PC-9 (cell line): ENCODE measurements at regions not wholly inside any gene's neighbourhood (a gene's known extent, or its start where the extent isn't known, plus 50 kb on each side); places are given as distances from the start of the nearest gene placed in this dataset.

Experiments
- BruUV-seq: library from RNA; stranded (reverse); fragments of 400-500 nt; replicated peaks from 2 replicates; lab custom pipeline; 2021; lab: Mats Ljungman, UMichigan
- CTCF ChIA-PET: fragments of 300-600 bp; sonication (Branson Sonifier 250); formaldehyde crosslinking; loops from one replicate; lab custom pipeline; 2022; ENCODE audit warnings: antibody characterized with exemption; lab: Charles Lee
- POLR2A ChIA-PET: fragments of 300-600 bp; sonication (Branson Sonifier 250); formaldehyde crosslinking; loops from one replicate; lab custom pipeline; 2022; ENCODE audit warnings: antibody characterized with exemption; ENCODE audit not compliant: unreplicated experiment; lab: Charles Lee
- DNase-seq, 2 experiments: peaks; one replicate each; pipeline versions ENCODE4 v3.0.0 to v3.0.0-alpha.2; 2015 to 2022; ENCODE audit warnings: mixed read lengths in 1 of 2
- H2AFZ ChIP-seq: fragments of 200-600 bp; sonication (generic); 2 replicates; pipeline ENCODE4 v1.8.1; 2017; ENCODE audit warnings: antibody characterized with exemption
- H3F3A ChIP-seq: fragments of 200-600 bp; sonication (generic); 2 replicates; pipeline ENCODE4 v1.8.1; 2017; ENCODE audit warnings: antibody characterized with exemption, mild to moderate bottlenecking, low read depth; ENCODE audit not compliant: insufficient read depth
- H3K27ac ChIP-seq: fragments of 200-600 bp; sonication (generic); 2 replicates; pipeline ENCODE4 v1.6.1; 2016; ENCODE audit warnings: mixed run types
- H3K27me3 ChIP-seq: fragments of 200-600 bp; sonication (generic); 2 replicates; pipeline ENCODE4 v1.6.1; 2016; ENCODE audit warnings: low read depth, mixed run types; ENCODE audit not compliant: insufficient read depth
- H3K36me3 ChIP-seq: fragments of 200-600 bp; sonication (generic); 2 replicates; pipeline ENCODE4 v1.6.1; 2016; ENCODE audit warnings: low read depth, mixed run types
- H3K4me1 ChIP-seq: fragments of 200-600 bp; sonication (generic); replicated peaks from 2 replicates; pipeline ENCODE4 v1.6.1; 2016; ENCODE audit warnings: mixed run types; ENCODE audit not compliant: insufficient read depth
- H3K4me2 ChIP-seq: fragments of 200-600 bp; sonication (generic); 2 replicates; pipeline ENCODE4 v1.6.1; 2017; ENCODE audit warnings: mixed run types
- H3K4me3 ChIP-seq: fragments of 200-600 bp; sonication (generic); 2 replicates; pipeline ENCODE4 v1.6.1; 2016; ENCODE audit warnings: mixed run types
- H3K79me2 ChIP-seq: fragments of 200-600 bp; sonication (generic); 2 replicates; pipeline ENCODE4 v1.6.1; 2017; ENCODE audit warnings: low read depth, mixed run types
- H3K9me2 ChIP-seq: fragments of 200-600 bp; sonication (generic); 2 replicates; pipeline ENCODE4 v1.8.1; 2017; ENCODE audit warnings: mild to moderate bottlenecking; ENCODE audit not compliant: insufficient read depth
- H3K9me3 ChIP-seq: fragments of 200-600 bp; sonication (generic); 2 replicates; pipeline ENCODE4 v1.8.1; 2016; ENCODE audit warnings: low read depth; ENCODE audit not compliant: insufficient read depth
- H4K20me1 ChIP-seq: fragments of 200-600 bp; sonication (generic); 2 replicates; pipeline ENCODE4 v1.8.1; 2017; ENCODE audit not compliant: insufficient read depth
- CTCF ChIP-seq: fragments of 200-600 bp; sonication (generic); conservative IDR thresholded peaks from 2 replicates; pipeline ENCODE4 v1.6.1; 2017; ENCODE audit warnings: mixed run types, antibody characterized with exemption, mild to moderate bottlenecking, moderate library complexity
- EZH2 ChIP-seq: fragments of 200-600 bp; sonication (generic); IDR thresholded peaks from 2 replicates; pipeline ENCODE4 v1.8.0; 2017; ENCODE audit warnings: antibody characterized with exemption, low read depth
- intact Hi-C: fragments of 100-400 bp; cut with micrococcal nuclease; formaldehyde crosslinking; loops from one replicate; pipeline ENCODE4 v1.10.0; 2022; ENCODE audit not compliant: unreplicated experiment

GRCh38 chr10:130362308-130362761 lies 226.1 kb downstream of the GLRX3 start:
- Histone ChIP-seq H3K27me3 (no peaks in the 10 kb centered on the region), H3K9me2 (no peaks in the 10 kb centered on the region), H3K4me1 (no peaks in the 10 kb centered on the region), H3K27ac (no peak overlapping the region), H3K79me2 (no peaks in the 10 kb centered on the region), H3K9me3 (no peaks in the 10 kb centered on the region), H2AFZ (no peak overlapping the region), H3K36me3 (no peaks in the 10 kb centered on the region), H4K20me1 (no peaks in the 10 kb centered on the region), H3F3A (no peaks in the 10 kb centered on the region), H3K4me2 (no peak overlapping the region), H3K4me3 (no peak overlapping the region)
- DNase-seq = no peak
- intact Hi-C loops = no loop called here
- TF ChIP-seq EZH2 (no peak), CTCF (no peak)
- ChIA-PET CTCF (no interaction called here), POLR2A (no interaction called here)
- BruUV-seq = no TSS peak

- CTCF ChIA-PET = no interaction called here
- H3K27ac ChIP-seq = no peak overlapping the region
- no peaks in the 10 kb centered on the region for H3K27me3 ChIP-seq
- BruUV-seq = no TSS peak
- no peaks in the 10 kb centered on the region for H3K9me3 ChIP-seq
- no peaks in the 10 kb centered on the region for H3K4me1 ChIP-seq
- no peak overlapping the region for H2AFZ ChIP-seq
- H3K79me2 ChIP-seq = no peaks in the 10 kb centered on the region
- no peaks in the 10 kb centered on the region for H3K9me2 ChIP-seq
- no peaks in the 10 kb centered on the region for H4K20me1 ChIP-seq
- no peaks in the 10 kb centered on the region for H3F3A ChIP-seq
- no peak overlapping the region for H3K4me2 ChIP-seq
- TF ChIP-seq EZH2 (no peak), CTCF (no peak)
- DNase-seq = no peak
- no peak overlapping the region for H3K4me3 ChIP-seq
- no peaks in the 10 kb centered on the region for H3K36me3 ChIP-seq
- POLR2A ChIA-PET = no interaction called here
- intact Hi-C loops = no loop called here
Measured at GRCh38 chr10:130363051-130363450, 226.9 kb downstream of the GLRX3 start.

GRCh38 chr10:130363899-130364445 lies 227.8 kb downstream of the GLRX3 start:
- Histone ChIP-seq H4K20me1 (no peaks in the 10 kb centered on the region), H3K27ac (no peak overlapping the region), H3K4me2 (no peak overlapping the region), H3K79me2 (no peaks in the 10 kb centered on the region), H3K9me2 (no peaks in the 10 kb centered on the region), H3K36me3 (no peaks in the 10 kb centered on the region), H3K4me3 (no peak overlapping the region), H3K4me1 (no peaks in the 10 kb centered on the region), H3K9me3 (no peaks in the 10 kb centered on the region), H2AFZ (no peak overlapping the region), H3K27me3 (no peaks in the 10 kb centered on the region), H3F3A (no peaks in the 10 kb centered on the region)
- intact Hi-C loops = no loop called here
- no TSS peak for BruUV-seq
- DNase-seq = no peak
- TF ChIP-seq EZH2 = no peak
- no peak for TF ChIP-seq CTCF
- ChIA-PET CTCF (no interaction called here), POLR2A (no interaction called here)
